ENCODE measurements at regions not wholly inside any gene's neighbourhood (a gene's known extent, or its start where the extent isn't known, plus 50 kb on each side); places are given as distances from the start of the nearest gene placed in this dataset.
"Not testable (repeated sequence)": the region's sequence is repeated elsewhere in the genome, so short reads cannot be mapped to it uniquely, and the experiment has no call there.

DNA sequence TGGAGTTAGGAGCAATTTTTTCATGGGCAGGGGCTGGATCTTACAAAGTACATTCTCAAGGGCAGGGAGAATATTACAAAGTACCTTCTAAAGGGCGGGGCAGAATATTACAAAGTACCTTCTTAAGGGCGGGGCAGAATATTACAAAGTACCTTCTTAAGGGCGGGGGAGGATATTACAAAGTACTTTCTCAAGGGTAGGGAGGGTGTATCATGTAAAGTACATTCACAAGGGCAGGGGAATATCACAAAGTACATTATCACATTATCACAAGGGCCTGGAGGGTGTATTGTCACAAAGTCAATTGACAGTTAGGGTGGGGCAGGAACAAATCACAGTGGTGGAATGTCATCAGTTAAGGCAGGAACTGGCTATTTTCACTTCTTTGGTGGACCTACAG, 56.9 kb downstream of the FSCB start:
- TF ChIP-seq, protein P1, sequence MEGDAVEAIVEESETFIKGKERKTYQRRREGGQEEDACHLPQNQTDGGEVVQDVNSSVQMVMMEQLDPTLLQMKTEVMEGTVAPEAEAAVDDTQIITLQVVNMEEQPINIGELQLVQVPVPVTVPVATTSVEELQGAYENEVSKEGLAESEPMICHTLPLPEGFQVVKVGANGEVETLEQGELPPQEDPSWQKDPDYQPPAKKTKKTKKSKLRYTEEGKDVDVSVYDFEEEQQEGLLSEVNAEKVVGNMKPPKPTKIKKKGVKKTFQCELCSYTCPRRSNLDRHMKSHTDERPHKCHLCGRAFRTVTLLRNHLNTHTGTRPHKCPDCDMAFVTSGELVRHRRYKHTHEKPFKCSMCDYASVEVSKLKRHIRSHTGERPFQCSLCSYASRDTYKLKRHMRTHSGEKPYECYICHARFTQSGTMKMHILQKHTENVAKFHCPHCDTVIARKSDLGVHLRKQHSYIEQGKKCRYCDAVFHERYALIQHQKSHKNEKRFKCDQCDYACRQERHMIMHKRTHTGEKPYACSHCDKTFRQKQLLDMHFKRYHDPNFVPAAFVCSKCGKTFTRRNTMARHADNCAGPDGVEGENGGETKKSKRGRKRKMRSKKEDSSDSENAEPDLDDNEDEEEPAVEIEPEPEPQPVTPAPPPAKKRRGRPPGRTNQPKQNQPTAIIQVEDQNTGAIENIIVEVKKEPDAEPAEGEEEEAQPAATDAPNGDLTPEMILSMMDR (IDR thresholded peaks at IDR 0.05 in 8 of 11, conservative IDR thresholded peaks at IDR 0.05 in 3 of 11): not testable (repeated sequence)
- not testable (repeated sequence) for TF ChIP-seq POLR2A, POLR2AphosphoS5 (IDR thresholded peaks at IDR 0.05)

Measured in spleen (tissue), 7 donors.